Uterus (tissue), 3 donors: ENCODE measurements at regions not wholly inside any gene's neighbourhood (a gene's known extent, or its start where the extent isn't known, plus 50 kb on each side); places are given as distances from the start of the nearest gene placed in this dataset.

ENCODE experiments used
- DNase-seq, 2 donors: peaks; one replicate each; pipeline ENCODE4 v3.0.0-alpha.2; 2019 to 2020
- H3K27ac ChIP-seq, 2 donors: fragments of 200-600 bp; sonication (generic); 1 replicate in 1 of 2; 2 replicates in 1 of 2; pipeline ENCODE4 v1.5.1; 2016 to 2018
- H3K27me3 ChIP-seq, 2 donors: fragments of 200-600 bp; sonication (generic); one replicate each; pipeline ENCODE4 v1.5.1; 2018 to 2019; ENCODE audit warnings: control low read depth in 1 of 2
- H3K36me3 ChIP-seq, 2 donors: fragments of 200-600 bp; sonication (generic); one replicate each; pipeline ENCODE4 v1.5.1; 2019; ENCODE audit warnings: control low read depth in 1 of 2
- H3K4me1 ChIP-seq, 2 donors: fragments of 200-600 bp; sonication (generic); one replicate each; pipeline ENCODE4 v1.5.1; 2018 to 2019; ENCODE audit warnings: control low read depth in 1 of 2
- H3K4me3 ChIP-seq, 2 donors: fragments of 200-600 bp; sonication (generic); 1 replicate in 1 of 2; 2 replicates in 1 of 2; pipeline ENCODE4 v1.5.1; 2018 to 2019; ENCODE audit warnings: mild to moderate bottlenecking in 1 of 2
- H3K9me3 ChIP-seq, 2 donors: fragments of 200-600 bp; sonication (generic); one replicate each; pipeline ENCODE4 v1.5.1; 2019; ENCODE audit warnings: control low read depth in 1 of 2
- POLR2A ChIP-seq, 2 donors: fragments of 450-650 bp; IDR thresholded peaks; one replicate each; pipeline ENCODE4 v1.6.1; 2016; ENCODE audit warnings: antibody characterized with exemption in 2 of 2, mild to moderate bottlenecking in 1 of 2, moderate library complexity in 1 of 2
- intact Hi-C: fragments of 100-400 bp; cut with DNase I; formaldehyde crosslinking; loops from one replicate; pipeline ENCODE4 v1.15.1; 2023; ENCODE audit warnings: low total_unique reads
- TF ChIP-seq, protein P1 (sequence below), 4 experiments: fragments of 200-600 bp in 2 of 4; fragments of 450-650 bp in 2 of 4; sonication (generic) in 2 of 4; IDR thresholded peaks; one replicate each; pipeline ENCODE4 v1.5.1; 2016 to 2019; ENCODE audit warnings: antibody characterized with exemption in 4 of 4, mild to moderate bottlenecking in 2 of 4, moderate library complexity in 1 of 4
- donor health status: DM: yes; HTN: yes; CAD: no.

DNA sequence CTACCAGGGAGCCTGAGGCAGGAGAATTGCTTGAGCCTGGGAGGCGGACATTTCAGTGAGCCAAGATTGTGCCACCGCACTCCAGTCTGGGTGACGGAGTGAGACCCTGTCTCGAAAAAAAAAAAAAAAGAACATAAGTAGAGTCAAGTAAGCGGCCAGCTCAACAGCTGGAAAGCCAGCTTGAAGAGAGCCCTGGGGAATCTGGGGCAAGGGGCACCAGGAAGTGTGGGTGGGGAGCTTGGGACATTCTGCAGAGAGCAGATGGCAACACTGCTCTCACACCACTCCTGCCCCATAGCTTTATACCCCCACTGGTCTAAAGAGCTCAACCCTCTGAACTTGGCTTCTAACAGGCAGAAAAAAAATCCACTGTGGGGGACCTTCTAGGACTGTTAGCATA, 505.6 kb downstream of the BUD13 start:
- no peak for DNase-seq
- H3K4me1 ChIP-seq = no peaks in the 10 kb centered on the region
- H3K9me3 ChIP-seq = no peaks in the 10 kb centered on the region
- no peak overlapping the region for H3K27ac ChIP-seq
- H3K36me3 ChIP-seq = no peaks in the 10 kb centered on the region
- H3K27me3 ChIP-seq = peaks cover 0 to 3% of the 10 kb centered on the region in 2 donors
- no peak overlapping the region for H3K4me3 ChIP-seq
- TF ChIP-seq POLR2A (IDR thresholded peaks at IDR 0.05) = no peak
- TF ChIP-seq, protein P1, sequence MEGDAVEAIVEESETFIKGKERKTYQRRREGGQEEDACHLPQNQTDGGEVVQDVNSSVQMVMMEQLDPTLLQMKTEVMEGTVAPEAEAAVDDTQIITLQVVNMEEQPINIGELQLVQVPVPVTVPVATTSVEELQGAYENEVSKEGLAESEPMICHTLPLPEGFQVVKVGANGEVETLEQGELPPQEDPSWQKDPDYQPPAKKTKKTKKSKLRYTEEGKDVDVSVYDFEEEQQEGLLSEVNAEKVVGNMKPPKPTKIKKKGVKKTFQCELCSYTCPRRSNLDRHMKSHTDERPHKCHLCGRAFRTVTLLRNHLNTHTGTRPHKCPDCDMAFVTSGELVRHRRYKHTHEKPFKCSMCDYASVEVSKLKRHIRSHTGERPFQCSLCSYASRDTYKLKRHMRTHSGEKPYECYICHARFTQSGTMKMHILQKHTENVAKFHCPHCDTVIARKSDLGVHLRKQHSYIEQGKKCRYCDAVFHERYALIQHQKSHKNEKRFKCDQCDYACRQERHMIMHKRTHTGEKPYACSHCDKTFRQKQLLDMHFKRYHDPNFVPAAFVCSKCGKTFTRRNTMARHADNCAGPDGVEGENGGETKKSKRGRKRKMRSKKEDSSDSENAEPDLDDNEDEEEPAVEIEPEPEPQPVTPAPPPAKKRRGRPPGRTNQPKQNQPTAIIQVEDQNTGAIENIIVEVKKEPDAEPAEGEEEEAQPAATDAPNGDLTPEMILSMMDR (IDR thresholded peaks at IDR 0.05) = no peak
- intact Hi-C loops = no loop called here

DNA sequence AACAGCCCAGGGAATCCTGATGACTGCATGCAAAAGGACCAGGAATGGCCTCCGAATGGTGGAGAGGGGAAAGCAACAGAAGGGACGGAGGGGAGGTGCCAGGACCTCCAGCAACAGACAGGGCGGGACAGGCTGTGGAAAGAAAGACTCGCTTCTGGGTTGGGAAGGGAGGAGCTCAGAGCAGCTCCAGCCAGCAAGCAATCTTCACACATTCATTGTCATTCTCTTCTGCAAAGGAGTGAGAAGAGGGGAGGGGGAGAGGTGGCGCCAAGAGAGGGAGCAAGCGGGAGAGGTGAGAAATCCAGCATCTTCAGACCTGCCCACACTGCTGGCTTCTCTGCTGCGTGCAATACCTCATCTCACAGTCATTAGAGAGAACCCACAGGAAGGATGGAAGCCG, 509.0 kb downstream of the BUD13 start:
- Histone ChIP-seq H3K9me3 (no peaks in the 10 kb centered on the region), H3K4me1 (no peaks in the 10 kb centered on the region), H3K36me3 (no peaks in the 10 kb centered on the region), H3K27ac (no peak overlapping the region), H3K27me3 (peaks cover 0 to 3% of the 10 kb centered on the region in 2 donors), H3K4me3 (no peak overlapping the region)
- TF ChIP-seq POLR2A (IDR thresholded peaks at IDR 0.05) = no peak
- TF ChIP-seq, protein P1 (IDR thresholded peaks at IDR 0.05) = no peak
- intact Hi-C loops = no loop called here
- DNase-seq = no peak

DNA sequence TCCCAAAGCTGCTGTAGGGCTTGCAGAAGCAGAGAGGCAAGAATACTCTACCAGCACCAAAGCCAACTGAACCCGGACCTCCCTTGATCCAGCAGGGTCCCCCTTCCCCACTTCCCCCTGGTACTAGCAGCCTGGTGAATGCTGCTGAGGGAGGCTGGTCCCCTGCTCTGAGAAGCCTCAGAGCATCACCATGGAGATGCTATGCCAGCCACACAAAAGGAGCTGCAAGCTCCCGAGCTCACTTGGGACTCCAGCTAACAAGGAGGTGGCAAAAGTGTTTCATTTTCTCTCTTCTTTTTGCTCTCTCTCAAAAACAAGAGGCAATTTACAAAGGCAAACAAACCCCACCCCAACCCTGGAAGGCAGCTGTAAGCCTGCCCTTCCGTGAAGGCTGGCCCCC, 509.8 kb downstream of the BUD13 start:
- peaks cover 0 to 3% of the 10 kb centered on the region in 2 donors for H3K27me3 ChIP-seq
- DNase-seq = no peak
- H3K36me3 ChIP-seq = no peaks in the 10 kb centered on the region

DNA sequence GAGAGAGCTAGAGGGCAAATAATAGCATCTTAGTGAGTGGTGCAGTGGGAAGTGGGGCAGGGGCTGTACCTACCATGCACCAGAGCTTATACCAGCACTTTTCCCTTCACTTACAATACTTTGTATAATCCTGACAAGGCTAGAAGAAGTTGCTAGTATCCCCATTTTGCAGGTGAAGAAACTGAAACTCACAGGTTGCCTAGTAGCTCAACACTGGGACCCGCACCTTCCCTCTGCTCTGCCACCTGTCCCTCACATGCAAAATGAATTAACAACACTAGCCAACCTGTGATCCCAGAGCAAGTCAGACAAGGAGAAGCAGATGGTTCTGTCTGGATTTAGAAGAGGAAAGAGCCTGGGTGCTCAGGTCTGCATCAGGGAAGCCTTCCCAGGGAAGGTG, 510.4 kb downstream of the BUD13 start:
- Histone ChIP-seq H3K36me3 (no peaks in the 10 kb centered on the region), H3K4me1 (no peaks in the 10 kb centered on the region), H3K27me3 (peaks cover 0 to 2% of the 10 kb centered on the region in 2 donors), H3K9me3 (no peaks in the 10 kb centered on the region), H3K4me3 (no peak overlapping the region), H3K27ac (no peak overlapping the region)
- no peak for DNase-seq
- intact Hi-C loops = no loop called here
- TF ChIP-seq POLR2A (IDR thresholded peaks at IDR 0.05) = no peak

More for the DNA sequence above, 509.8 kb downstream of the BUD13 start:
- H3K4me3 ChIP-seq = no peak overlapping the region
- H3K4me1 ChIP-seq = no peaks in the 10 kb centered on the region
- H3K9me3 ChIP-seq = no peaks in the 10 kb centered on the region
- TF ChIP-seq, protein P1 (IDR thresholded peaks at IDR 0.05) = no peak
- TF ChIP-seq POLR2A (IDR thresholded peaks at IDR 0.05) = no peak
- intact Hi-C loops = no loop called here
- H3K27ac ChIP-seq = no peak overlapping the region

DNA sequence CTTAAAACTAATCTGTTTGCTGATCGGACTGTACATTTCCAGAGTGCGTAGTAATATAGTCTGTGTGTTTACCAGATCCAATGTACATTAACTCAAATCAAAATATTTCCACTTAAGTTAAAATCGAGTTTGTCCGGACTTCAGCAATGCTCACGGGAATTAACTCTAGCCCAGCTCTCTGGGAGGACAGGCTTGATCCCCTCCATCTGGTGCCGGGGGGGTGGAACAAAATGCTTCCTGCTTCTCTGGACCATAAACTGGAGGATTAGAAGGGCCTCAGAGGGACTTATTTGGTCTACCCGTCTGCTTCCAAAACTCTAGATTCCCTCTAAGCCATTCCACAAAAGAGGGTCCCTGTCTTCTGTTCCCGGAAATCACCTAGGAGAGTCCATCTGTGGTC, 511.2 kb downstream of the BUD13 start:
- Histone ChIP-seq H3K4me1 (no peaks in the 10 kb centered on the region), H3K4me3 (no peak overlapping the region), H3K9me3 (no peaks in the 10 kb centered on the region), H3K27me3 (no peaks in the 10 kb centered on the region), H3K27ac (no peak overlapping the region), H3K36me3 (no peaks in the 10 kb centered on the region)
- intact Hi-C loops = no loop called here
- DNase-seq = no peak
- TF ChIP-seq POLR2A (IDR thresholded peaks at IDR 0.05) = no peak
- TF ChIP-seq, protein P1 (IDR thresholded peaks at IDR 0.05) = no peak

DNA sequence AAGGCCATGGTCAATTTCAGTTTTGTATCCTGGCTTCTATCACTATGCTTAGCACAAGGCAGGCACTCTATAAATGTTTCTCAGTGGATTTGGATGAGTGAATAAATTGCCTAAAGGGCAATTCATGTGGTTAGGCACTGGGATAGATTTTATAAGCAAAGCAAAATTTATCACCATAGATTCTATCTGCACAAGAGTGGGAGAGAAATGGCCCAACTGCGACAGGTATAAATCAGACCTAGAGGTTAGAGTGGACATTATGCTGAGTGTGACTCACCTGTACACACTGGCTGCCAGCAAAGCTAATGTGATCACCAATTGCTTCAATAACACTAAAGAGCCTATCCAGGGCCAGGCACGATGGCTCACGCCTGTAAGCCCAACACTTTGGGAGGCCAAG, 514.0 kb downstream of the BUD13 start:
- Histone ChIP-seq H3K4me1 (no peaks in the 10 kb centered on the region), H3K27ac (no peak overlapping the region), H3K27me3 (no peaks in the 10 kb centered on the region), H3K36me3 (no peaks in the 10 kb centered on the region), H3K9me3 (no peaks in the 10 kb centered on the region), H3K4me3 (no peak overlapping the region)
- TF ChIP-seq POLR2A (IDR thresholded peaks at IDR 0.05) = no peak
- TF ChIP-seq, protein P1 (IDR thresholded peaks at IDR 0.05) = no peak
- intact Hi-C loops = no loop called here
- no peak for DNase-seq
